Panc1 (cell line): ENCODE measurements at regions not wholly inside any gene's neighbourhood (a gene's known extent, or its start where the extent isn't known, plus 50 kb on each side); places are given as distances from the start of the nearest gene placed in this dataset.

Experiments
- ATAC-seq: fragments of 200-7000 bp; cut with Tn5 transposase; 2 replicates; pipeline ENCODE4 v1.9.1; 2020; ENCODE audit warnings: mild to moderate bottlenecking, moderate library complexity
- BruUV-seq: library from RNA; stranded (reverse); fragments of 400-500 nt; replicated peaks from 2 replicates; lab custom pipeline; 2021; lab: Mats Ljungman, UMichigan
- CTCF ChIA-PET: fragments of 300-600 bp; sonication (Branson Sonifier 250); formaldehyde crosslinking; loops from one replicate; lab custom pipeline; 2022; ENCODE audit warnings: antibody characterized with exemption; lab: Charles Lee
- POLR2A ChIA-PET: fragments of 300-600 bp; sonication (Branson Sonifier 250); formaldehyde crosslinking; loops from one replicate; lab custom pipeline; 2022; ENCODE audit warnings: antibody characterized with exemption; lab: Charles Lee
- DNase-seq: peaks from one replicate; pipeline ENCODE4 v3.0.0-alpha.2; 2010; ENCODE audit warnings: low read depth, low spot score
- H3K27ac ChIP-seq: 2 replicates; pipeline ENCODE4 v1.5.1; 2011; ENCODE audit warnings: mild to moderate bottlenecking, low read length, inconsistent platforms
- H3K27me3 ChIP-seq: fragments of 200-500 bp; sonication (Bioruptor generic); 2 replicates; pipeline ENCODE4 v1.6.0; 2014; ENCODE audit warnings: low read length, inconsistent platforms; ENCODE audit not compliant: control insufficient read depth, insufficient read depth
- H3K36me3 ChIP-seq: fragments of 200-500 bp; sonication (Bioruptor generic); 2 replicates; pipeline ENCODE4 v1.5.1; 2014; ENCODE audit warnings: inconsistent platforms, mild to moderate bottlenecking, low read length, moderate library complexity; ENCODE audit not compliant: control insufficient read depth, insufficient read depth
- H3K4me1 ChIP-seq: 2 replicates; pipeline ENCODE4 v1.5.1; 2011; ENCODE audit warnings: inconsistent platforms, mild to moderate bottlenecking, low read length, moderate library complexity; ENCODE audit not compliant: control insufficient read depth, insufficient read depth
- H3K4me3 ChIP-seq, 2 experiments: 2 replicates each; pipeline ENCODE4 v1.5.1; 2011 to 2012; ENCODE audit warnings: low read depth in 2 of 2, low read length in 2 of 2, mild to moderate bottlenecking in 2 of 2, inconsistent platforms in 1 of 2, moderate library complexity in 1 of 2
- H3K9me3 ChIP-seq: fragments of 200-500 bp; sonication (Bioruptor generic); 2 replicates; pipeline ENCODE4 v1.5.1; 2014; ENCODE audit warnings: low read depth, mild to moderate bottlenecking, inconsistent platforms, low read length, moderate library complexity; ENCODE audit not compliant: control insufficient read depth, insufficient read depth
- POLR2AphosphoS5 ChIP-seq: IDR thresholded peaks from 2 replicates; pipeline ENCODE4 v1.6.1; 2012; ENCODE audit warnings: mild to moderate bottlenecking, low read depth, low read length, moderate library complexity
- SIN3A ChIP-seq: IDR thresholded peaks from 2 replicates; pipeline ENCODE4 v1.6.1; 2012; ENCODE audit warnings: low read depth, mild to moderate bottlenecking, low read length, moderate library complexity, borderline replicate concordance; ENCODE audit not compliant: insufficient read depth
- TCF7L2 ChIP-seq: IDR thresholded peaks from 2 replicates; pipeline ENCODE4 v1.6.1; 2011; ENCODE audit warnings: mild to moderate bottlenecking, low read depth, low read length, inconsistent platforms
- in situ Hi-C: cut with HindIII; loops from 2 replicates; pipeline ENCODE4 v1.10.0; 2016; ENCODE audit warnings: low sequenced_read_pairs, low pct_unique_long_range_greater_than_20kb
- intact Hi-C: fragments of 100-400 bp; cut with micrococcal nuclease; formaldehyde crosslinking; loops from one replicate; pipeline ENCODE4 v1.10.0; 2022; ENCODE audit not compliant: unreplicated experiment
- TF ChIP-seq, protein P1 (sequence below): fragments of 450-650 bp; IDR thresholded peaks from 2 replicates; pipeline ENCODE4 v1.5.1; 2017; ENCODE audit warnings: mild to moderate bottlenecking
- TF ChIP-seq, protein P2 (sequence below), 2 experiments: IDR thresholded peaks; 2 replicates each; pipeline ENCODE4 v1.6.1; 2011 to 2012; ENCODE audit warnings: low read depth in 2 of 2, control low read depth in 1 of 2, low read length in 1 of 2, mild to moderate bottlenecking in 1 of 2, moderate library complexity in 1 of 2; ENCODE audit not compliant: insufficient read depth in 1 of 2

DNA sequence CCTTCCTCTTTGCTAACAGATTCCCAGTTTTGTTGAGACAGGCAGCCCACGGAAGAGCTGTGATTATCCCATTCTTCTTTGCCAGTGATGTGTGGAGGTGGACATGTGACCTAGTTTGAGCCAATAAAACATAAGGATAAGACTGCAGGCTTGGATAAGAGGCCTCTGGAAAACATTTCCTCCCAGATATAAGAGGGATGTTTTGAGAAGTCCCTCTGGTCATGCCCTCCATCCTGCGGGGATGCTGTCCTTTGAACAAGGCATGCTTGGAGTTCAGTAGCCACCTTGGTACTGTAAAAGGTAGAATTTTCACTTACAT, 155.7 kb downstream of the TM2D1 start:
- POLR2A ChIA-PET = no interaction called here
- Histone ChIP-seq H3K4me3 (no peak overlapping the region), H3K27me3 (no peaks in the 10 kb centered on the region), H3K4me1 (no peaks in the 10 kb centered on the region), H3K36me3 (no peaks in the 10 kb centered on the region), H3K27ac (no peak overlapping the region), H3K9me3 (no peaks in the 10 kb centered on the region; the same call in 1 of the 2 replicates)
- intact Hi-C loops = no loop called here
- ATAC-seq (no peak), DNase-seq (no peak)
- CTCF ChIA-PET = no interaction called here
- in situ Hi-C loops = no loop called here
- BruUV-seq = no TSS peak
- no peak for TF ChIP-seq POLR2AphosphoS5
- TF ChIP-seq, protein P1, sequence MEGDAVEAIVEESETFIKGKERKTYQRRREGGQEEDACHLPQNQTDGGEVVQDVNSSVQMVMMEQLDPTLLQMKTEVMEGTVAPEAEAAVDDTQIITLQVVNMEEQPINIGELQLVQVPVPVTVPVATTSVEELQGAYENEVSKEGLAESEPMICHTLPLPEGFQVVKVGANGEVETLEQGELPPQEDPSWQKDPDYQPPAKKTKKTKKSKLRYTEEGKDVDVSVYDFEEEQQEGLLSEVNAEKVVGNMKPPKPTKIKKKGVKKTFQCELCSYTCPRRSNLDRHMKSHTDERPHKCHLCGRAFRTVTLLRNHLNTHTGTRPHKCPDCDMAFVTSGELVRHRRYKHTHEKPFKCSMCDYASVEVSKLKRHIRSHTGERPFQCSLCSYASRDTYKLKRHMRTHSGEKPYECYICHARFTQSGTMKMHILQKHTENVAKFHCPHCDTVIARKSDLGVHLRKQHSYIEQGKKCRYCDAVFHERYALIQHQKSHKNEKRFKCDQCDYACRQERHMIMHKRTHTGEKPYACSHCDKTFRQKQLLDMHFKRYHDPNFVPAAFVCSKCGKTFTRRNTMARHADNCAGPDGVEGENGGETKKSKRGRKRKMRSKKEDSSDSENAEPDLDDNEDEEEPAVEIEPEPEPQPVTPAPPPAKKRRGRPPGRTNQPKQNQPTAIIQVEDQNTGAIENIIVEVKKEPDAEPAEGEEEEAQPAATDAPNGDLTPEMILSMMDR = no peak
- TF ChIP-seq SIN3A = no peak
- TF ChIP-seq, protein P2, sequence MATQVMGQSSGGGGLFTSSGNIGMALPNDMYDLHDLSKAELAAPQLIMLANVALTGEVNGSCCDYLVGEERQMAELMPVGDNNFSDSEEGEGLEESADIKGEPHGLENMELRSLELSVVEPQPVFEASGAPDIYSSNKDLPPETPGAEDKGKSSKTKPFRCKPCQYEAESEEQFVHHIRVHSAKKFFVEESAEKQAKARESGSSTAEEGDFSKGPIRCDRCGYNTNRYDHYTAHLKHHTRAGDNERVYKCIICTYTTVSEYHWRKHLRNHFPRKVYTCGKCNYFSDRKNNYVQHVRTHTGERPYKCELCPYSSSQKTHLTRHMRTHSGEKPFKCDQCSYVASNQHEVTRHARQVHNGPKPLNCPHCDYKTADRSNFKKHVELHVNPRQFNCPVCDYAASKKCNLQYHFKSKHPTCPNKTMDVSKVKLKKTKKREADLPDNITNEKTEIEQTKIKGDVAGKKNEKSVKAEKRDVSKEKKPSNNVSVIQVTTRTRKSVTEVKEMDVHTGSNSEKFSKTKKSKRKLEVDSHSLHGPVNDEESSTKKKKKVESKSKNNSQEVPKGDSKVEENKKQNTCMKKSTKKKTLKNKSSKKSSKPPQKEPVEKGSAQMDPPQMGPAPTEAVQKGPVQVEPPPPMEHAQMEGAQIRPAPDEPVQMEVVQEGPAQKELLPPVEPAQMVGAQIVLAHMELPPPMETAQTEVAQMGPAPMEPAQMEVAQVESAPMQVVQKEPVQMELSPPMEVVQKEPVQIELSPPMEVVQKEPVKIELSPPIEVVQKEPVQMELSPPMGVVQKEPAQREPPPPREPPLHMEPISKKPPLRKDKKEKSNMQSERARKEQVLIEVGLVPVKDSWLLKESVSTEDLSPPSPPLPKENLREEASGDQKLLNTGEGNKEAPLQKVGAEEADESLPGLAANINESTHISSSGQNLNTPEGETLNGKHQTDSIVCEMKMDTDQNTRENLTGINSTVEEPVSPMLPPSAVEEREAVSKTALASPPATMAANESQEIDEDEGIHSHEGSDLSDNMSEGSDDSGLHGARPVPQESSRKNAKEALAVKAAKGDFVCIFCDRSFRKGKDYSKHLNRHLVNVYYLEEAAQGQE (IDR thresholded peaks at IDR 0.05; ENCODE audit: insufficient read depth in 1 of 2, low read depth in 2 of 2, low read length in 1 of 2) = no peak
- no peak for TF ChIP-seq TCF7L2

DNA sequence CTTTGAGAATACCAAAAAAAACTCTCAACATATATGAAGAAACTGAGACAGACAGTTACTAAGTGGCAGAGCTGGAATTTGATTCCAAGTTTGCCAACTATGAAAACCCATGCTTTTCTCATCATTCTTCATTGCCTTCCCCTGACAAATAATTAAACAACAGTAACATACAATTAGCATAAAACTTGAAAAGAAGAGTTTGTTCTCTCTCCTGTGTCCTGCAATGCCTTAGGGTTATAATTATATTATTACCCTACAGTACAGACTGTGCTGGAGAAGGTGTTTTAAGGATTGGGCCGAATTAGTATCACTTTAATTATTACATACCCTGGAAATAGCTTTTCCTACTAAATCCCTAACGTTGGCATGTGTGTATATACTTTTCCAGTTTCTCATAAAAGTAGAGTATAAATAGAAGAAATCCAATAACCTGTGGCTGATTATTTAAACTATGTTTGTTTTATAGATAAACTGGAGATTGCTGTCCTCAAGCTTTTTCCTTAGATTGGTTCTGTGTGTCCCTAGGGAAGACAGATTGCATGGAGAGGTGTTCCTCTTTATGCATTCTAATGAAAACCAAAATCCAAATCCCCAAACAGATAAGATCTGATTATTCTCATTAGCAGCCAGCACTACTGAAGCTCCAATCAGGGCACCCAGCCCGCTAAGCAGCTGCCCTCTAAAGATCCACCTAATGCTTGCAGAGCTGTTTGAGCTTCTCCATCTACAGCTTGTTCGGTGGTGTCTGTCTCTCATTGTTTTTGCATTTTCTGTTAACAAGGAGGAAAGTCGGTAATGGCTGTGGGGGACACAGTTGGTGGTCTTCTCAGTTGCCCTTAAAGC, 156.3 kb downstream of the TM2D1 start:
- Histone ChIP-seq H3K4me1 (no peaks in the 10 kb centered on the region), H3K27me3 (no peaks in the 10 kb centered on the region), H3K4me3 (no peak overlapping the region), H3K9me3 (no peaks in the 10 kb centered on the region; the same call in 1 of the 2 replicates), H3K36me3 (no peaks in the 10 kb centered on the region), H3K27ac (no peak overlapping the region)
- in situ Hi-C loops (no loop called here), intact Hi-C loops (no loop called here)
- DNase-seq = no peak
- ChIA-PET POLR2A (no interaction called here), CTCF (interaction anchor here (0.6 kb wide), 1 partner anchor 20 kb away, joined by 4 read pairs; no protein-coding TSS in a partner anchor)
- no TSS peak for BruUV-seq
- TF ChIP-seq POLR2AphosphoS5 (no peak), TCF7L2 (no peak), SIN3A (no peak)
- TF ChIP-seq, protein P1 = no peak
- TF ChIP-seq, protein P2 (IDR thresholded peaks at IDR 0.05; ENCODE audit: insufficient read depth in 1 of 2, low read depth in 2 of 2, low read length in 1 of 2) = no peak
- ATAC-seq = no peak
